Urinary bladder (tissue), 3 donors: ENCODE measurements at regions not wholly inside any gene's neighbourhood (a gene's known extent, or its start where the extent isn't known, plus 50 kb on each side); places are given as distances from the start of the nearest gene placed in this dataset.
"Not testable (repeated sequence)": the region's sequence is repeated elsewhere in the genome, so short reads cannot be mapped to it uniquely, and the experiment has no call there.

Source experiments
- DNase-seq: peaks from one replicate; pipeline ENCODE4 v3.0.0-alpha.2; 2015; ENCODE audit errors: extremely low spot score
- H3K27ac ChIP-seq: one replicate; pipeline ENCODE4 v1.5.1; 2013; ENCODE audit warnings: low read depth, mild to moderate bottlenecking, moderate library complexity
- H3K36me3 ChIP-seq: one replicate; pipeline ENCODE4 v1.6.1; 2013; ENCODE audit warnings: mild to moderate bottlenecking, moderate library complexity; ENCODE audit not compliant: insufficient read depth
- H3K4me1 ChIP-seq: one replicate; pipeline ENCODE4 v1.6.1; 2013; ENCODE audit warnings: mild to moderate bottlenecking, moderate library complexity; ENCODE audit not compliant: insufficient read depth
- H3K4me3 ChIP-seq: one replicate; pipeline ENCODE4 v1.5.1; 2013; ENCODE audit warnings: low read depth, low read length
- WGBS: extraction: QIAGEN DNeasy Blood & Tissue Kit; methylation state at CpG from one replicate; pipeline ENCODE4 v1.1.7; 2013; 5-methylcytosine and 5-hydroxymethylcytosine counted together
- donor health status: healthy with polysubstance abuse.
- donor health status: healthy.

- H3K4me3 ChIP-seq = no peak overlapping the region
- 95% methylated on average over 4 of the region's 4 CpGs for WGBS
- no peak for DNase-seq
- no peaks in the 10 kb centered on the region for H3K36me3 ChIP-seq
- no peak overlapping the region for H3K27ac ChIP-seq
- no peaks in the 10 kb centered on the region for H3K4me1 ChIP-seq
These were observed 106.3 kb upstream of the LYPLAL1 start for GRCh38 chr1:219067350-219067712.

- WGBS = 98% methylated on average over 2 of the region's 2 CpGs
- not testable (repeated sequence) for H3K27ac ChIP-seq, H3K36me3 ChIP-seq, H3K4me3 ChIP-seq, H3K4me1 ChIP-seq, DNase-seq
These were observed 103.3 kb upstream of the LYPLAL1 start for GRCh38 chr1:219070395-219070794.

- H3K4me3 ChIP-seq = no peak overlapping the region
- no peak for DNase-seq
- 91% methylated on average over 4 of the region's 4 CpGs for WGBS
These were observed 102.5 kb upstream of the LYPLAL1 start for GRCh38 chr1:219071209-219071608.

GRCh38 chr1:219072329-219072728, 101.3 kb upstream of the LYPLAL1 start:
- Histone ChIP-seq H3K27ac (no peak overlapping the region), H3K4me3 (no peak overlapping the region), H3K4me1 (no peaks in the 10 kb centered on the region), H3K36me3 (no peaks in the 10 kb centered on the region)
- 94% methylated on average over 5 of the region's 5 CpGs for WGBS
- no peak for DNase-seq

More at GRCh38 chr1:219071209-219071608, 102.5 kb upstream of the LYPLAL1 start:
- H3K36me3 ChIP-seq = no peaks in the 10 kb centered on the region
- no peaks in the 10 kb centered on the region for H3K4me1 ChIP-seq
- no peak overlapping the region for H3K27ac ChIP-seq

- no peak for DNase-seq
- H3K4me1 ChIP-seq = no peaks in the 10 kb centered on the region
- H3K4me3 ChIP-seq = no peak overlapping the region
- 78% methylated on average over 5 of the region's 5 CpGs for WGBS
- H3K27ac ChIP-seq = no peak overlapping the region
- H3K36me3 ChIP-seq = no peaks in the 10 kb centered on the region
These were observed 99.5 kb upstream of the LYPLAL1 start for GRCh38 chr1:219074084-219074728.

GRCh38 chr1:219075121-219075879, 98.4 kb upstream of the LYPLAL1 start:
- Histone ChIP-seq H3K27ac (no peak overlapping the region), H3K4me3 (no peak overlapping the region), H3K4me1 (no peaks in the 10 kb centered on the region), H3K36me3 (no peaks in the 10 kb centered on the region)
- DNase-seq = no peak
- 81% methylated on average over 2 of the region's 2 CpGs for WGBS

- DNase-seq = no peak
- H3K27ac ChIP-seq = no peak overlapping the region
- WGBS = 72% methylated on average over 1 of the region's 1 CpG
- H3K36me3 ChIP-seq = no peaks in the 10 kb centered on the region
- no peak overlapping the region for H3K4me3 ChIP-seq
- H3K4me1 ChIP-seq = no peaks in the 10 kb centered on the region
These were observed 97.2 kb upstream of the LYPLAL1 start for GRCh38 chr1:219076326-219076937.

GRCh38 chr1:219077767-219078166, 95.9 kb upstream of the LYPLAL1 start:
- not testable (repeated sequence) for H3K36me3 ChIP-seq, H3K4me1 ChIP-seq, H3K27ac ChIP-seq, H3K4me3 ChIP-seq, DNase-seq
- 98% methylated on average over 3 of the region's 3 CpGs for WGBS

- 91% methylated on average over 7 of the region's 7 CpGs for WGBS
- no peaks in the 10 kb centered on the region for H3K4me1 ChIP-seq
- no peaks in the 10 kb centered on the region for H3K36me3 ChIP-seq
- no peak overlapping the region for H3K27ac ChIP-seq
- DNase-seq = no peak
- H3K4me3 ChIP-seq = no peak overlapping the region
These were observed 91.4 kb upstream of the LYPLAL1 start for GRCh38 chr1:219081943-219082925.

- H3K4me3 ChIP-seq = no peak overlapping the region
- DNase-seq = no peak
- no peak overlapping the region for H3K27ac ChIP-seq
- H3K36me3 ChIP-seq = no peaks in the 10 kb centered on the region
- no peaks in the 10 kb centered on the region for H3K4me1 ChIP-seq
- 59% methylated on average over 1 of the region's 1 CpG for WGBS
These were observed 90.0 kb upstream of the LYPLAL1 start for GRCh38 chr1:219083631-219084030.

- H3K4me3 ChIP-seq = no peak overlapping the region
- H3K36me3 ChIP-seq = no peaks in the 10 kb centered on the region
- no peak for DNase-seq
- 36% methylated on average over 3 of the region's 3 CpGs for WGBS
- no peaks in the 10 kb centered on the region for H3K4me1 ChIP-seq
- H3K27ac ChIP-seq = no peak overlapping the region
These were observed 88.6 kb upstream of the LYPLAL1 start for GRCh38 chr1:219085082-219085481.

GRCh38 chr1:219085988-219086387, 87.7 kb upstream of the LYPLAL1 start:
- DNase-seq = no peak
- Histone ChIP-seq H3K4me3 (no peak overlapping the region), H3K27ac (no peak overlapping the region), H3K4me1 (no peaks in the 10 kb centered on the region), H3K36me3 (no peaks in the 10 kb centered on the region)
- 87% methylated on average over 1 of the region's 1 CpG for WGBS

- H3K36me3 ChIP-seq = no peaks in the 10 kb centered on the region
- H3K4me3 ChIP-seq = no peak overlapping the region
- H3K27ac ChIP-seq = no peak overlapping the region
- no peaks in the 10 kb centered on the region for H3K4me1 ChIP-seq
- WGBS = 62% methylated on average over 1 of the region's 1 CpG
- DNase-seq = no peak
These were observed 86.7 kb upstream of the LYPLAL1 start for GRCh38 chr1:219086956-219087469.
